Activated naive CD4-positive, alpha-beta T cell (primary cell): ENCODE measurements at regions not wholly inside any gene's neighbourhood (a gene's known extent, or its start where the extent isn't known, plus 50 kb on each side); places are given as distances from the start of the nearest gene placed in this dataset.

ENCODE experiments used
- DNase-seq, 4 experiments: peaks; one replicate each; lab custom pipeline; 2025; lab: John Stamatoyannopoulos, UW

- DNase-seq: no peak
These were observed 407.6 kb downstream of the PTPRU start for GRCh38 chr1:29643838-29644440.

DNA sequence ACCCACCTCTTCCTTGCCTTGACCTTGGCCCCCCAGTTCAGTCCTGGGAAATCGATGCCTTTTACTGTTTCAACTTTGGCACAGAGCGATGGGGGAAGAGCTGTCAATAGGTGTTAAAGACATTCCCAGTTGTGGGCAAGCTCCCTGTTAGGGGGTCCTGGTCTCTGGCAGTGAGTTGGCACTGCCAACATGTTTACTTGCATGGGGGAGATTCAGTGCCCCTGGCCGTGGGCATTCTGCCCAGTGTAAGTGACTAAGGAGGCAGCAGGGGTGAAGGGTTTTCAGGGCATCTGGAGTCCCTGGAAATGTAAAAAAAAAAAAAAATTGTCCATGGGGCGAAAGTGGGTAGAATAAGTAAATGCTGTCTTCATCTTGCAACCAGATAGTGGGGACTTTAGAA, 407.0 kb downstream of the PTPRU start:
- no peak for DNase-seq

DNA sequence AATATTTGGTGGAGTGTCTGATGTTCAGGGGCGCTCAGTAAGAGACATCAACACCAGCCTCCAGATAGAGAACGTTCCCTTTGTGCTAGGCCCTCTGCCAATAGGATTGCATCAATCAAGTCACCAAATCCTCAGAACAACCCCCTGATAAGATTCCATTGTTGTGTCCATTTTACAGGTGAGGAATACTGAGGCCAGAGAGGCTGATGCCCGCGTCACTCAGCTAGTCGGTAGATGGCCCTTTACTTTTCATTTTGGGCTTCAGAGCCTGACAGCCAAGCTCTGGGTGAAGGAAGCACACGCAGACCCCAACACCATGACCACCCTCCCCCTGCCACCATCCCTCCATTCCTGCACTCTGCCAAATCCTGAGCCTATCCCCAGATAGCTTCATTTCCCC, 406.2 kb downstream of the PTPRU start:
- no peak for DNase-seq

DNA sequence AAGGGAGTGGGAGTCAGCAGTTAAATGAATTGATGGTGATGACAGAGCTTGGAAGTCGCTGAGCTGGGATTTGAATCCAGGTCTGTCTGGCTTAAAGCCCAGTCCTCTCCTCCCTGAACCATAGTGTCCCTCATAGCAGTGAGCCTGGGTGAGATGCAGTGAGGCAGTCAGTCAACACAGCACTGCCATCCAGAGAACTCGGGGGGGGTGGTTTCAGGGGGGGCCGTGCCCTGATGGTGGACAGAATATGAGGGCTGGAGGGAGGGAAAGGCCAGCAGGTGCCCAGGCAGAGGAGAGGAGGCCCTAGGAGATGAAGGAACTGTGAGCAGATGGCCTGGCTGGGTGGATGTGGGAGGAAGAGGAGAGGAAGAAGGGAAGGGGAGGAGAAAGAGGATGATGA, 405.6 kb downstream of the PTPRU start:
- no peak for DNase-seq

DNA sequence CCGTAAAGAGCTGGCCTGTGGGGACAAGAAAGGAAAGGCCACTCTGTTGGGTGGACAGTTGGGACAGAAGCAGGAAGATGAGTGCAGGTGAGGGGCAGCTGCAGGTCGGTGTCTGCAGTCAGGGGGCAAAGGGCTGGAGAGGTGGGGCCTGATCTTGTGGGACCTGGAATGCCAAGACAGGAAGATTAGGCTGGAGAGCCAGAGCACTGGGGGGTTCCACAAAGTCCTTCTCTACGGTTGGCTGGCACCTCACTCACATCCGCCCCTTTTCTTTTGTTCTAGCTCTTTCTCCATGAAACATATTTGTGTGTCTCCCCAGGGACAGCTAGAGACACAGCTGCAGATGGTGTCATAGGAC, 404.1 kb downstream of the PTPRU start:
- no peak for DNase-seq

GRCh38 chr1:29639741-29640427, 403.6 kb downstream of the PTPRU start:
- DNase-seq: no peak

- no peak for DNase-seq
These were observed 402.9 kb downstream of the PTPRU start for GRCh38 chr1:29639156-29639736.

DNA sequence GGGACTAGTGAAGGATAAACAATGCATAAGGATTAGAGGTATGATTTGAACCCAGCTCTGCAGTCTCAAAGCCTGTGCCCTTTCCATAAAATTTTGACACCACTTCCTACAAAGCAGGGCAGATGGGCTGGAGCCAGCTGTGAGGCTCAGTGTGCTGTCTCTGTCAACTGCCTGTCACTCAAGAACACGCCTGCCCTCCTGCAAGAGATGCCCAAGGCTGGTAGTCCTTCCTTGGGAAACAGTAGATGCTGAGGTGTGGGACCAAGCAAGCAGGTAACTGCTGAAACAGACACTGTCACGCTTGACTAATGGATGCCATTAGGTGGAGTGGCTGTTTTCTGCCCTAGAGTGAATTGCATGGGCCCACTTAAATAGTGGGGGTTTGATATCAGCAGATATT, 402.0 kb downstream of the PTPRU start:
- DNase-seq: no peak

- no peak for DNase-seq
These were observed 400.6 kb downstream of the PTPRU start for GRCh38 chr1:29636936-29637335.

DNA sequence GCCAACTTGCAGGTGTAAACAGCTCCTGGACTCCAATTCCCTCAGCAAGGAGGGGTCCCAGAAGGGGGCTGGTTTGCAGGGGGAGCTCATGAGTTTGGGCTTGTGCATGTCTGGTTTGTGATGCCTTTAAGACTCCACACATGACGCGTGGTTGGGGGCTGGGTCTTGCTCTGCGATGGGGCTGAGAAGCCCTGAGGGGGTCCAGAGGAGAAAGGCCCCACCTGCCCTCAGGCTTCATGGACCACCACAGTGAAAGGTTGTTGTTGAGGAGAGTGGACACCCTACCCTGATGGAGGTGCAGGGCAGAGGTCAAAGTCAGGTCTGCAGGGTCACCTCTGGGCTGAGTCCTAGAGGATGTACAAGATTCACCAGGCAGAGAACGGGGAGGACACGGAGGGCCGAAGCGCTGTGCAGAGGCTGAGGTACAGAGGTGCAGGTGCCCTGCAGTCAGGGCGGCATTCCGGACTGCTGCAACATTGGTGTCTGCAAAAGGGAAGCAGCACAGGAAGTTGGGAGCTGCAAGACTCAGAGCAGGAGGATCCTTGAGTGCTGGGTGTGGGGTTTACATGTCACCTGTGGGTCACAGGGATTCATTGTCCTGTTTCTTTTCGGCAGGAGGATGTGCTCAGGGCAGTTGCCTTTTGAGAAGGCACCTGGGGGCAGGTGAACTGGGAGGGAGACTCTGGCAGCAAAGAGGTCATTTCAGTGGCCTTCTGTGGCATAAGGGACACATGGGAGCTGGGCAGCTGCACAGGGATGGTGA, 399.4 kb downstream of the PTPRU start:
- DNase-seq: no peak

DNA sequence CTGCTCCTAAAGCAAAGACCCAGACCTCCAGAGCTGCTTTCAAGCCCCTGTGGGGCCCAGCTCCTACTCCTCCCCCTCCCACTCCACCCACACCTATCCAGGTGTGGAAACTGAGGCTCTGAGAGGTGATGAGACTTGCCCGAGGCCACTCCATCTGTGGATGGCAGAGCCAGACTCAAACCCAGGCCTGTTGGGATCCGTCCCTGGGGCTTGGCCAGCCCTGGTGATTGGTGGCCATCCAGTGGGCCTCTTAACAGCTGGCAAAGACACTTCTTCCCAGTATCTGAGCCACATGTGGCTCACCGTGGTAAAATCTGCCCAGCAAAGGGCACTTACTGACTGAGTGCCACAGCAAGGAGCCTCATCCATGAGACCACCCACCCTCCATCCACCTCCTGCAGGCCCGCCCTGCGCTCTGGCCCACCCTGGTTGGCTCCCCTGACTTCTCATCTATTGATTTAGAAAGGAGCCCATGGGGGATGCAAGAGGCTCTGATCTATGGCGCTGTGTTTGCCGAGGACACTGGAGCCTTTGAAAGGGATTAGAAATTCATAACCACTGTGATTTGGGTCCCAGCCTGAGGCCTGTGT, 398.5 kb downstream of the PTPRU start:
- DNase-seq: no peak

DNA sequence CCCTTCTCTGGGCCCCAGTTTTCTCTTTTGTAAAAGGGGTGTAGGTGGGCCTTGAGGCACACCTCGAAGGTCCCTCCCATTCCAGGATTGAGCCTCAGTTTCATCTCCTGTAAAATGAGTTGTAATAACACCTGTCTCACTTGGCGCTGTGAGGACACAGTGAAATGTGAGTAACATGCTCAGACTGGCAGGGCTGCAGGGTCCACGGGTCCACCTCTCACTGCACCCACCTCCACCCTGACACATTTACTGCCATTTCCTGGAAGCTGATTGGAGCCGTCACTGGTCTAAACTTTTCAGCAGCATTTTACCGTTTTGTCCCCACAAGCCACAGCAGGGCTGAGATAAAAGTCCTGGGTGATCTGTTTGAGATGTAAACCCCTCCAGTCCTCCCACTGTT, 398.0 kb downstream of the PTPRU start:
- no peak for DNase-seq

- no peak for DNase-seq
These were observed 397.4 kb downstream of the PTPRU start for GRCh38 chr1:29633771-29634170.

DNA sequence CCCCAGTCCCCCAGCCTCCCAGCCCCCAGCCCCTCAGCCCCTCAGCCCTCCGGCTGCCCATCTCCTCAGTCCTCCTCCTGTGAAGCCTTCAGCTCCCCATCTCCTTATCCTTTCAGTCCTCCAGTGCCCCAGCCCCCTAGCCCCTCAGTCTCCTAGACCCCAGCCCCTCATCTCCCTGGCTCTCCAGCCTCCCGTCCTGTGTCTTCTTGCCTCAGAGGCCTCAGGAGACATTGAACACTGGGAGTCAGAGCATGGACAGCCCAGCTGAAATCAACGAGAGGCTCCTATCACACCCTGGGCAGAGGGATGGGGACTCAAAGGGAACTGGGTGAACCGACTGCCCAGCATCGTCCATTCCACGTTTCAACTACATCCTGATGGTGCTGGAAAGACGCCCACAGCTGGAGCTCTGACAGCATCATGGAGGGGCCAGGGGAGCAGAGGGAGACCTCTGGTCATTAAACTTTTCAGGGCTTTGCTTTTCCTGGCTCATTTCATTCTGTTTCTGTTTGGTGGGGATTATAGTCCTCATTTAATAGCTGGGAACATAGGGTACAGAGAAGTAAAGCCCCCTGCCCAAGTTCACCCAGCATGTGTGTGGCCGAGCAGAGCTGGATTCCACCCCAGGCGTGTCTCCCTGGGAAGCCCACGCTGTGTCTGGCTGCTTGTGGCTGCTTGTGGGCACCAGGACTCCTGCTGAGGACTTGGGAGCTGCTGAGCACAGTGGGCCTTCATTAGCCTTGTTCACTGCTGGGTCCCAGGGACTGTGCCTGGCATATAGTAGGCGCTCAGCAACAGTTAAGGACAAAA, 396.7 kb downstream of the PTPRU start:
- no peak for DNase-seq

- no peak for DNase-seq
These were observed 395.8 kb downstream of the PTPRU start for GRCh38 chr1:29631836-29632805.

DNA sequence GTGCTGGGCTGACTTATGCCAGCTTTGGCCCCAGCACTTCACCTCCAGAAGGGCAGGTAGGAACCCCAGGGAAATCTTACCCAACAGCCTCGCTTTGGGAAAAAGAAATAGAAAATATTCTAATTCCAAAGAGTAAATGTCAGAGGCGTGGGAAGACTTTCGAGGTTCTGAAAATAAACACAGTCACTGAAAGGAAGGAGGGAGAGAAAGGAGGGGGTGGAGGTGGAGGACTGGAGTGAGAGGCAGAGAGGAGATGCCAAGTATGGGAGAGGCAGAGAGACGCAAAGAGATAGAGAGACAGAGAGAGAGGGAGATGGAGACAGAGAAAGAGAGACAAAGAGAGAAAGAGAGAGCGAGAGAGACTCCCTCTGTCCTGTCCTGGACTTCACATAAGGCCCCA, 395.0 kb downstream of the PTPRU start:
- no peak for DNase-seq

GRCh38 chr1:29630756-29631155, 394.4 kb downstream of the PTPRU start:
- no peak for DNase-seq

DNA sequence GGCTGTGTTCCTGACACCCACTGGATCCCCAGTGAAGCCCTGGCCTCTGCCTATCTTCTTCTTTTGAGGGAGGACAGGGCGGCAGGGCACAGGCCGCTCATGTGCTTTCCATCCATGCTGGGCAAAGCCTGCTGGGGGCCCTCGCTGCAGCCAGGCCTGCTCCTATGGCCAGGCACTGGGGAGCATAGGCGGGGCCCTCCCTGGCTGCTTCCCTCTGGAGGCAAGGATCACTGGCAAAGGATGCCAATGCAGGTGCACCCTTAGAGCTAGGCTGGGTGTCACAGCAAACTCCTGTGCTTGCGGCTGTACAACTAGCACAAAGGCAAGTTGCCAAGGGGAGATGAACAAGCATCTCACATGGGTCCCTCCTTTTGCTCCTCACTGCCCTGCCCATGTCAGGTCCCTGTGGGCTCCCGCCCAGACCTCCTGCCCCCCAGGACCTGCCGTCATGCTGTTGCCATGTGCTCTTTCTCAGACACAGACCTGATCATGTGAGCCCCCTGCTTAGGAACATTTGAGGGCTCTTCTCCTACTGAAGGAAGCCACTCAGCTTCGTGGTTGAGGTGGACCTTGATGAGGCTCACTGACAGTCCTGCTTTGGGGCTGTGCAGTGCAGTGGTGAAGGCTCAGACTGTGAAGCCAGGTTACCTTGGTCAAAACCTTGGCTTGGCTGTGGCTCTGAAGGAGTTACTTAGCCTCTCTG, 393.6 kb downstream of the PTPRU start:
- no peak for DNase-seq

- DNase-seq: no peak
These were observed 393.1 kb downstream of the PTPRU start for GRCh38 chr1:29629401-29629800.

- DNase-seq: no peak
These were observed 391.9 kb downstream of the PTPRU start for GRCh38 chr1:29628190-29628589.
